ENCODE measurements at regions not wholly inside any gene's neighbourhood (a gene's known extent, or its start where the extent isn't known, plus 50 kb on each side); places are given as distances from the start of the nearest gene placed in this dataset.

GRCh38 chr3:78003090-78003489, 963.2 kb downstream of the ROBO2 start:
- DNase-seq: no peak

DNA sequence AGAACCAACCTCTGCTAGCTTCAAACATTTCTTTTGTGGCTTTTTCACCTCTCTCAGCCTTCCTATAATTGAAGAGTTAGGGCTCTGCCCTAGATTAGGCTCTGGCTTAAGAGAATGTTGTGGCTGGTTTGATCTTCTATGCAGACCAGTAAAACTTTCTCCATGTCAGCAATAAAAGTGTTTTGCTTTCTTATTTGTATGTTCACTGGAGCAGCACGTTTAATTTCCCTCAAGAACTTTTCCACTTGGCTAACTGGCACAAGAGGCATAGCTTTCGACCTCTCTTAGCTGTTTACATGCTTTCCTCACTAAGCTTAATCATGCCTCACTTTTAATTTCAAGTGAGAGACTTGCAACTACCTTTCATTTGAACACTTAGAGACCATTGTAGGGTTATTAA, 964.7 kb downstream of the ROBO2 start:
- no peak for DNase-seq

DNA sequence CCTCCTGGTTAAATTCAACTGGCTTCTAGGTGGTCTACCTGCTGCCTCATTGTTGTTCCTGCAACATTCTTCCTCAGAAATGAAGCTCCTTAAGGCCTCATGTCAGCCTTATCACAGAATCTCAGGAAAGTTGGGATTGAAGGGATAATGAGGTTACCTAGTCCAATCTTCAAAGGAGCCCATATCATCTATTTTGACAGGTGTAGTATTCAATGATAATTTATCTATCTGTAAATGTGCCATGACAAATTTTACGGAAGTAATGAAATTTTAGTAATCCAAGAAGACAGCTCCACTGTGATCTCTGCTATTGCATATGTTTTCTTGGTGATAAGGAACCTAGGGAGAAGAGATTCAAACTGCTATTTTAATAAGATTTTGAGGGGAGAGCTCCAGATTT, 973.8 kb downstream of the ROBO2 start:
- no peak for DNase-seq

DNA sequence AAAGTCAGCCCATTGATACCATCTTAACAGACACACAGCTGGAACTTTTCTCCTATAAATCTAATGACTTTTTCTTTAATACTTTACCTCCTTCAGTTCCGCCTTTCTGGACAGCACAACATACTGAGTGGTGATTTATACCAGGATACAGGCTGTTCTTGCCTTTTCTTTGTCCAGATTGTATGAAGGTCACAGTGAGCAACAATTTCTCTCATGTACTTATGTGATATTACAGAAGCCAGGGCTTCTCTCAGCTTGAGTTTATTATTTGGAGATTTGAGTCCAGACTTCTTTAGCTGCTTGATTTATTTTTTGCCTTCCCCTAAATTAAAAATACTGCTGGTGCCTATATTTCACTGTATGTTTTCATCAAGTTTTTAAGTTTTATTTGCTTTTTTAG, 976.0 kb downstream of the ROBO2 start:
- DNase-seq: no peak

- no peak for DNase-seq
Measured at GRCh38 chr3:78021710-78022109, 981.8 kb downstream of the ROBO2 start.

DNA sequence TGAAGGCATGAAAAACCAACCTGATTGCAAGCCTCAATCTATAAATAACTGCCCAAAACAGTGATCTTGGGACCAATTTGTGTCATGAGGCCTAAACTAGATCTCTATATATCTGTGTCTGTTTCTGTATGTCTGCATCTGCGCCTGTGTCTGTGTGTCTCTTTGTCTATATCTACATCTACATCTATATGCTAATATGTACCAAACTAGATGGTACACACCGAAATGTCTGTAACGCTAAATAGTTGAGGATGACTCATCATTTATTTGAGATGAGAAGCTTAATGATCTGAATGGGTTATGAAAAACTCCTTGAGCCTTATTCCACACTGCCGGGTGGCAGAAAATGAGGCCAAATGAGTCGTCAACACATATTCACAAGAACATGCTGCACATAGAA, 982.3 kb downstream of the ROBO2 start:
- DNase-seq: no peak

DNA sequence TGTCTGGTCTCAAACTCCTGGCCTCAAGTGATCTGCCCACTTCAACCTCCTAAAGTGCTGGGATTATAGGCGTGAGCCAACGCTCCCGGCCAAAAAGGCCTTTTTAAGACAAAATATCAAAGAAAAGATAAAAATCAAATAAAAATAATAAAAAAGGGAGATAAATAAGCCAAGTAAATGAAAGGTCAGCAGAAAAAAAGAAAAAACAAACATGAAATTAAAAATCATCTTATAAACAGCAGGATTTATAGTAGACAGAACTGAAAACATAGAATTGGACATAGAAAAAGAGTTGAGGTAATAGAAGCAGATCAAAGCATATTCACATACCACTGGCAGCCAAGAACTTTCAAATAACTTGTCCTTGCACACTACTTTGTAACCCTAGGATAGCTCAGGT, 983.4 kb downstream of the ROBO2 start:
- no peak for DNase-seq

DNA sequence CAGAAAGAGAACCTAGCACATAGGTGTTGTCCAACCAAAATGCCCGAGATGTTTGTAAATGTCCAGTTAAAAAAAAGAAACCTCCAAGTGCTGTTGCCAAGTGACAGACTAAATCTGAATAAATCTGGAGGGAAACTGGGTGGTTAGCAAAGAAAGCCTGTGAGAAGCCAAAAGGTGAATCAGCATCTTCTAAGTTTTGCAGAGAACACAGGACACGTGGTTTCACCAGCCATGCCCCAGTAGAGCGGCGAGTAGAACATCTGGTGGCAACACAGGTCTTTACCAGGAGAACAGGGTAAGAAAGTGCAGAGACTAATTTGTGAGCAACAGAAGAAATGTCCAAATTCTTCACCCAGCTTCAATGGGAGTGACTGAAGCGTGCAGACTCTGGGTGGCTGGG, 986.0 kb downstream of the ROBO2 start:
- no peak for DNase-seq

- DNase-seq: no peak
Measured at GRCh38 chr3:78026318-78026828, 986.5 kb downstream of the ROBO2 start.

GRCh38 chr3:78029775-78030174, 989.9 kb downstream of the ROBO2 start:
- no peak for DNase-seq

GRCh38 chr3:78035131-78035641, 995.3 kb downstream of the ROBO2 start:
- DNase-seq: no peak

GRCh38 chr3:78041486-78041885, 1001.6 kb downstream of the ROBO2 start:
- DNase-seq: no peak

- DNase-seq: peak in 1 of 14 donors; percentile 7
Measured at GRCh38 chr3:78046566-78046965, 1006.7 kb downstream of the ROBO2 start.

DNA sequence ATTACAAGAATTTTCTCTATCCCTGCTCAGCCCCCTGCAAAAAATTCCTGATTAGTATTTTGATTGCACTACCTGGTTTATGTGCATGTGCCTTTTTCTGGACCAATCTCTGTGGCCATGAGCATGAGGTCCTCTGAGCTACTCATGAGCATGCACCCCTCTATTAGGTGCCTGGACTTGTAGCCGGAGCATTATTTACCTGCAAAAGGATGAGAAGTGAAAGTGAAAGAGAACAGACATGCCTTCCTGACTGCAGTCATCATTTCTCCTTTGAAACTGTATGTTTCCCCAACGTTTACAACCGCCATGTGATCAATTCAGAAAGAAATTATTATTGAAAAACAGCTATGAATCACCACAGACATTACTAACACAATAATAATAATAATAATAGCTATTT, 1008.8 kb downstream of the ROBO2 start:
- no peak for DNase-seq

GRCh38 chr3:78049521-78049920, 1009.6 kb downstream of the ROBO2 start:
- DNase-seq: no peak

- no peak for DNase-seq
Measured at GRCh38 chr3:78050276-78051065, 1010.6 kb downstream of the ROBO2 start.

- DNase-seq: no peak
Measured at GRCh38 chr3:78052746-78053145, 1012.8 kb downstream of the ROBO2 start.

DNA sequence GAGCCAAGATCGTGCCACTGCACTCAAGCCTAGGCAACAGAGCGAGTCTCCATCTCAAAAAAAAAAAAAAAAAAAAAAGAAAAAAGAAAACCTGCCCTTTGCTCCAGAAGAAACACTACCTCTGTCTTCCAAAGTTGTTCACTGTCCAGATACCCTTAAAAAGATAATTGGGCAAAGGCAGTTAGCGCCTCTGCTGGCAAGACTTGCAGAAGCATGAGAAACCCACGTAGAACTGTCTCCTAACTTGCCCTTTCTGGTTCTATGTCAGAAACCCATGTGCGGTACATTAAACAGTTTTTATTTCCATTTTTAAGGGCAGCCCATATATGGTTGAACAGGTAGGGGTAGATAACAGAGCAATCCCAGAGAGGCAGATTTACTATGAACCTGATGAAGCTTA, 1026.4 kb downstream of the ROBO2 start:
- DNase-seq: no peak

GRCh38 chr3:78070188-78070587, 1030.3 kb downstream of the ROBO2 start:
- no peak for DNase-seq

DNA sequence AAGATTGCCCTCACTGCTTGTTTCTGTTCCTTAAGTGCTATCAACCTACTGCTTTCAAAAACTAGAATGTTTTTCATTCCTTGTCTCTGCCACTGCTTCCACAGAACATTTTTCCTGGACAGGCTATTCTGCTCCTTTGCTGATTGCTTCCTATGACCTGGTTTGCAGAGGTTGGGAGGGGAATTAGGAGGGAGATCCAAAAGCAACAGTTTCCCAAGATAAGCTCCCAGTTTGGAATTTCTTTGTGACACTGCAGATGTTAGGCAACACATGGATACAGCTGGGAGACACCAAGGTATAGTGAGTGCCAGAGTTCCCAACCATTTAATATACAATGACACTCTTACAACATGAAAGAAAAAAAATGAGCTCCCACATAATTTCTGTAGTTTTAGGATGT, 1036.5 kb downstream of the ROBO2 start:
- no peak for DNase-seq

- no peak for DNase-seq
Measured at GRCh38 chr3:78077178-78077577, 1037.3 kb downstream of the ROBO2 start.

DNA sequence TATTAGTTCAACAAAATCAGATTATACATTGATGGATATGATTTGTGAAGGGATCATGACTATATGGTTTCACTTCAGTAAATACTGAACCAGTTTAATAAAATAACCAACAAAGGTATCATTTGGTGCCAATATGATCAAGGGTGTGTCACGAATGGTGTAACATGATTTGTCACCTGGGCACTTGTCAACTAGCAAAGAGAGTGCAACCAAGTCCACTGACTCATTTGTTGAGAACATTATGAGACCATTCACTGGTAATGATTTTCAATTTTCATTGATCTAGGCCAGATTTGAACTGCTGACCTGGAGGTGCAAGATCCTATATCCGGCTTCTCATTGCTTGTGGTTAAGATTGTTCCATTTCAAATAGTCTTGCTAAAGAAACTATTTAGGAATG, 1037.9 kb downstream of the ROBO2 start:
- no peak for DNase-seq

GRCh38 chr3:78079514-78079913, 1039.6 kb downstream of the ROBO2 start:
- DNase-seq: no peak

DNA sequence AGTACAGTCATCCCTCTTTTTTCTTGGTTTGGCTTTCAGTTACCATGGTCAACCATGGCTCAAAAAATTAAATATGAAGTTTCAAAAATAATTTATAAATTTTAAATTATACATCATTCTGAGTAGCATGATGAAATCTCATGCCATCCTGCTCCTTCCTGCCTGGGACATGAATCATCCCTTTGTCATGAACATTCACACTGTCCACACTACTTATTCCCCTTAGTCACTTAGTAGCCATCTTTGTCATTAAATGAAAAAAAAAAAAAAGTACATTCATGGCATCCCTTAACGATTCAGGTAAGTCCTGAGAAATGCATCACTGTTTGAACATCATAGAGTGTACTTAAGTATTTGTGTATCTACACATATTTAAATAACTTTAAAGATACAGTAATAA, 1046.3 kb downstream of the ROBO2 start:
- no peak for DNase-seq

DNA sequence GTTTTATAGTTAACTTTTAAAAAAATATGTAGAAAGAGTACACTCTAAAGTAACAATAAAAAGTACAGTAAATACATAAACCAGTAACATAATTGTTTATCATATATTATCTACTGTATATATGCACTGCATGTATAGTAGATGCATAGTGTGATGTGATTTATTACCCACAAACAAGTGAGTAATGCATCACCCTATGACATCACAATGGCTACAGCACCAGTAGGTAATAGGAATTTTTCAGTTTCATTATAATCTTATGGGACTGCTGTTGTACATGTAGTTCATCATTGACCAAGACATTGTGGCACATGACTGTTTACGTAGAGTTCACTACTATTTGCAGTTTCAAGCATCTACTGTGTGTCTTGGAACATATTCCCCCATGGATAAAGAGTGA, 1047.2 kb downstream of the ROBO2 start:
- DNase-seq: no peak

Data from C1 segment of cervical spinal cord (tissue), 14 donors.